Stimulated activated naive CD8-positive, alpha-beta T cell treated with anti-CD3 and anti-CD28 coated beads, Interleukin-15, Interleukin-2, amounts not matched to agents 100 ng/mL and 50 ng/mL, for 24 hours (primary cell): ENCODE measurements at regions not wholly inside any gene's neighbourhood (a gene's known extent, or its start where the extent isn't known, plus 50 kb on each side); places are given as distances from the start of the nearest gene placed in this dataset.

Experiments used
- H3K27ac Mint-ChIP-seq: one replicate; pipeline ENCODE4 v1.8.0; 2021; ENCODE audit warnings: mild to moderate bottlenecking, mixed read lengths
- H3K27me3 Mint-ChIP-seq: one replicate; pipeline ENCODE4 v1.8.0; 2021; ENCODE audit warnings: mixed read lengths
- H3K36me3 Mint-ChIP-seq: one replicate; pipeline ENCODE4 v1.8.0; 2021; ENCODE audit warnings: low read depth, mixed read lengths
- H3K4me1 Mint-ChIP-seq: one replicate; pipeline ENCODE4 v1.8.0; 2021; ENCODE audit warnings: low read depth, mixed read lengths
- H3K4me3 Mint-ChIP-seq: one replicate; pipeline ENCODE4 v1.8.0; 2021; ENCODE audit warnings: mild to moderate bottlenecking, mixed read lengths
- H3K9me3 Mint-ChIP-seq: one replicate; pipeline ENCODE4 v1.8.0; 2021; ENCODE audit warnings: mixed read lengths

- no peaks in the 10 kb centered on the region for H3K36me3 Mint-ChIP-seq
These were observed 152.7 kb downstream of the POLR2M start for GRCh38 chr15:57859130-57859685.

DNA sequence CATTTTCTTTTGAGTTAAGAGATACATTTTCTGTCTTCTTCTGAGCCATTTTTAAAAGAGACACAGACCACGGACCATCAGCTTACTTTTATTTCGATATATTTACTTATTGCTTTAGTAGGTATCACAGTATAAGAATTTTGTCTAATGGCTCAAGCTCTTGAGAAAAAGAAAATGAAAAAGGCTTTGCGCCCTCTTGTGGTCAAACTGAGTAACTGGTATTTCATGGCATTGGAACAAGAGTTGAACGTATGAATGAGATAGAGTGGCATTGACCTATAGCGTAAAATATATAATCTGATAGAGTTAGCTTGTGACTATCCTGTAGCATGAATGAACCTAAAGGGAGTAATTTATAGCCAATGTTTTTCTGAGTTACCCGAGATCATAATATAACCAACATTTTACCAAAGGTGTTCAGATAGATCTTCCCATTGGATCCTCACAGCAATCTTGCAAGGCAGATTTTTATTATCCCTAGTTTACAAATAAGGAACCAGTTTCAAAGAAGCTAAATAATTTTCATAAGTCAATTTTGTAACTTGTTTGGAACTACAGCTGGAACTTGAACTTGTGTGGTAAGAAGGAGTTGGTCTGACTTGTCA, 154.6 kb downstream of the POLR2M start:
- Mint-ChIP-seq H3K36me3 (no peaks in the 10 kb centered on the region), H3K4me3 (no peak overlapping the region), H3K4me1 (no peaks in the 10 kb centered on the region), H3K27ac (no peak overlapping the region), H3K9me3 (no peaks in the 10 kb centered on the region), H3K27me3 (peaks cover 33% of the 10 kb centered on the region)

More at GRCh38 chr15:57859130-57859685, 152.7 kb downstream of the POLR2M start:
- Mint-ChIP-seq H3K4me1 (no peaks in the 10 kb centered on the region), H3K27ac (no peak overlapping the region), H3K4me3 (no peak overlapping the region), H3K9me3 (no peaks in the 10 kb centered on the region), H3K27me3 (peaks cover 31% of the 10 kb centered on the region)

- peaks cover 36% of the 10 kb centered on the region for H3K27me3 Mint-ChIP-seq
- H3K27ac Mint-ChIP-seq: no peak overlapping the region
- H3K36me3 Mint-ChIP-seq: no peaks in the 10 kb centered on the region
- no peak overlapping the region for H3K4me3 Mint-ChIP-seq
- no peaks in the 10 kb centered on the region for H3K4me1 Mint-ChIP-seq
- no peaks in the 10 kb centered on the region for H3K9me3 Mint-ChIP-seq
These were observed 155.5 kb downstream of the POLR2M start for GRCh38 chr15:57861815-57862586.

GRCh38 chr15:57862761-57863160, 156.2 kb downstream of the POLR2M start:
- H3K27ac Mint-ChIP-seq: no peak overlapping the region
- peaks cover 39% of the 10 kb centered on the region for H3K27me3 Mint-ChIP-seq
- H3K9me3 Mint-ChIP-seq: no peaks in the 10 kb centered on the region
- no peak overlapping the region for H3K4me3 Mint-ChIP-seq
- H3K36me3 Mint-ChIP-seq: no peaks in the 10 kb centered on the region
- H3K4me1 Mint-ChIP-seq: no peaks in the 10 kb centered on the region

DNA sequence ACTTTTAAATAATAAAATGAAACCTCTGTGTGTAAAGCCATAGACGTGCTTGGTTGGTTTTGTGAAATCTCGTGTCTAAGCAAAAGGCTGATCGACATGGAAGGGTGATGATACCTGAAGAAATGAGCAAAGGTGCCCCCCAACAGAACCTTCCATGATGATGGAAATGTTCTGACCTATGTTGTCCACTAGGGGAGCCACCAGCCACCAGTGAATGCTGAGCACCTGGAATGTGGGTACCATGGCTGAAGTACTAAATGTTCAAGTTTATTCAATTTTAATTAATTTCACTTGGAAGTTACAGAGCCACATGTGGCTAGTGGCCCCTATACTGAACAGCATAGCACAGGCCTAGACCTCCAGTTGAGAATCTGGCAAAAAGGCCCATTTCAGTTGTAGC, 158.8 kb downstream of the POLR2M start:
- peaks cover 40% of the 10 kb centered on the region for H3K27me3 Mint-ChIP-seq
- no peaks in the 10 kb centered on the region for H3K36me3 Mint-ChIP-seq
- H3K4me3 Mint-ChIP-seq: no peak overlapping the region
- peaks cover 9% of the 10 kb centered on the region for H3K4me1 Mint-ChIP-seq
- no peaks in the 10 kb centered on the region for H3K9me3 Mint-ChIP-seq
- no peak overlapping the region for H3K27ac Mint-ChIP-seq

- Mint-ChIP-seq H3K27ac (no peak overlapping the region), H3K27me3 (peaks cover 46% of the 10 kb centered on the region), H3K36me3 (no peaks in the 10 kb centered on the region), H3K4me1 (peaks cover 9% of the 10 kb centered on the region), H3K4me3 (no peak overlapping the region), H3K9me3 (no peaks in the 10 kb centered on the region)
These were observed 159.7 kb downstream of the POLR2M start for GRCh38 chr15:57866149-57866736.

- Mint-ChIP-seq H3K36me3 (no peaks in the 10 kb centered on the region), H3K4me1 (peaks cover 9% of the 10 kb centered on the region), H3K4me3 (no peak overlapping the region), H3K9me3 (no peaks in the 10 kb centered on the region), H3K27ac (no peak overlapping the region), H3K27me3 (peaks cover 60% of the 10 kb centered on the region)
These were observed 161.7 kb downstream of the POLR2M start for GRCh38 chr15:57867970-57868798.

- peaks cover 10% of the 10 kb centered on the region for H3K9me3 Mint-ChIP-seq
- H3K36me3 Mint-ChIP-seq: no peaks in the 10 kb centered on the region
- H3K27me3 Mint-ChIP-seq: peaks cover 79% of the 10 kb centered on the region
- H3K4me1 Mint-ChIP-seq: peaks cover 9% of the 10 kb centered on the region
- no peak overlapping the region for H3K27ac Mint-ChIP-seq
- no peak overlapping the region for H3K4me3 Mint-ChIP-seq
These were observed 164.2 kb downstream of the POLR2M start for GRCh38 chr15:57870667-57871066.

- H3K9me3 Mint-ChIP-seq: peaks cover 10% of the 10 kb centered on the region
- no peak overlapping the region for H3K27ac Mint-ChIP-seq
- no peaks in the 10 kb centered on the region for H3K36me3 Mint-ChIP-seq
These were observed 165.9 kb downstream of the POLR2M start for GRCh38 chr15:57872281-57873030.

GRCh38 chr15:57873564-57874209, 167.2 kb downstream of the POLR2M start:
- H3K9me3 Mint-ChIP-seq: peaks cover 10% of the 10 kb centered on the region
- H3K27ac Mint-ChIP-seq: no peak overlapping the region
- H3K4me1 Mint-ChIP-seq: no peaks in the 10 kb centered on the region
- no peaks in the 10 kb centered on the region for H3K36me3 Mint-ChIP-seq
- H3K4me3 Mint-ChIP-seq: no peak overlapping the region
- peaks cover 78% of the 10 kb centered on the region for H3K27me3 Mint-ChIP-seq

More at GRCh38 chr15:57872281-57873030, 165.9 kb downstream of the POLR2M start:
- H3K4me3 Mint-ChIP-seq: no peak overlapping the region
- peaks cover 9% of the 10 kb centered on the region for H3K4me1 Mint-ChIP-seq
- peaks cover 76% of the 10 kb centered on the region for H3K27me3 Mint-ChIP-seq

DNA sequence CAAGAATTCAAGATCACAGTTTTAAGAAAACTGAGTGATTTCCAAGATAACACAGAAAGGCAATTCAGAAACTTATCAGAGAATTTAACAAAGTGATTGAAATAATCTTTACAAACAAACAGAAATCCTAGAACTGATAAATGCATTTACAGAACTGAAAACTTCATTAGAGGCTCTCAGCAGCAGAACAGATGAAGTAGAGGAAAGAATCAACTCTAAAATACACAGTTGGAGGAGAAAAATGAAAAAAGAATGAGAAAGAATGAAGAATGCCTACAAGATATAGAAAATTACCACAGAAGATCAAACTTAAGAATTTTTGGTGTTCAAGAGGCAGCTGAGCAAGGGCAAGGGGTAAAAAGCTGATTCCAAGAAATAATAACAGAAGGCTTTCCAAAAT, 168.8 kb downstream of the POLR2M start:
- Mint-ChIP-seq H3K4me3 (no peak overlapping the region), H3K9me3 (peaks cover 10% of the 10 kb centered on the region), H3K4me1 (no peaks in the 10 kb centered on the region), H3K27me3 (peaks cover 64% of the 10 kb centered on the region), H3K36me3 (no peaks in the 10 kb centered on the region), H3K27ac (no peak overlapping the region)

DNA sequence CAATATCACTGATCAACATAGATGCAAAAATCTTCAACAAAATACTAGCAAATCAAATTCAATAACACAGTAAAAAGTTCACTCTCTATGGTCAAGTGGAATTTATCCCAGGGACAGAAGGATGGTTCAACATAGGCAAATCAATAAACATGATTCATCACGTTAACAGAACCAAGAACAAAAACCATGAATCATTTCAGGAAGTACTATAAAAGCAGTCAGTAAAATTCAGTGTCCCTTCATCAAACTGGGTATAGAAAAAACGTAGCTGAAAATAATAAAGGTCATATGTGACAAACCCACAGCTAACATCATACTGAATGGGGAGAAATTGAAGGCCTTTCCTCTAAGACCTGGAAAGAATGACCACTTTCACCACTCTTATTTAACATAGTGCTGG, 172.1 kb downstream of the POLR2M start:
- Mint-ChIP-seq H3K9me3 (peaks cover 10% of the 10 kb centered on the region), H3K4me3 (no peak overlapping the region), H3K27ac (no peak overlapping the region), H3K36me3 (no peaks in the 10 kb centered on the region), H3K27me3 (peaks cover 39% of the 10 kb centered on the region), H3K4me1 (no peaks in the 10 kb centered on the region)

DNA sequence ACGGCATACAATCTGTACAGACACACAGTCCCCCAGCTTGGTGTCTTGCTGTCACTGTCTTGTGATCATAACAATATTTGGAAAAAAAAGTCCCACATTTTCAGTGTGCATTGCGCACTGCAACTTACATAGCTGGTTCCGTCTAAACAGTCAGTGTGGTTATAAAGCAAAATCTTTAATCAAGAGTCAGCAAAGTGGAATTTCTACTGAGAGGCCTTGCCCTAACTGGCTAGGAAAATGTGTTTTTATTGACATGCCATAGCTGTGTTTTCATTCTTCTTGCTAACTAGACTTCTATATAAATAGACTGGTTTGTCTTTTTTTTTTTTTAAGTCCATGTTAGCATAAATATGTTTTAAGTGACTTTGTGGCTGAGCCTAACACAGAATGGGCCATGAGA, 174.8 kb downstream of the POLR2M start:
- no peak overlapping the region for H3K27ac Mint-ChIP-seq
- H3K9me3 Mint-ChIP-seq: no peaks in the 10 kb centered on the region
- no peaks in the 10 kb centered on the region for H3K36me3 Mint-ChIP-seq
- no peak overlapping the region for H3K4me3 Mint-ChIP-seq
- peaks cover 34% of the 10 kb centered on the region for H3K27me3 Mint-ChIP-seq
- H3K4me1 Mint-ChIP-seq: no peaks in the 10 kb centered on the region

DNA sequence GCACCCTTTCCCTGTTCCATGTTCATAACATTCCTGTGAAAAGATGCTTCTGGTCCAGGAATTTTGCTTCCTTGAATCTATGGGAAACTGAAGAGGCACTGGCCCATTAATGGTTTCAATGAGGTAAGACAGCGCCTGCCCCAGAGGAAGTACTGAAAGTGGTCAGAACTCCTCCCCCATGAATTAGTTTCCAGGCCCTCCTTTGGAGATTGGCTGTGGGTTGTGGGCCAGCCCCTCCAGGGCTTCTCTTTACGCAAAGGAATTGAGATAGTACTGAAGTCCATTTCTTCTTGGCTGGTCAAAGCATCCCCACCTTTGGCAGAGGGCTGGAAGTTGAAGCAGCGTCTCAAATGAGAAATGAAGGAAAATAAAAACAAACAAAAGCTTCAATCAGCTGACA, 175.5 kb downstream of the POLR2M start:
- no peaks in the 10 kb centered on the region for H3K4me1 Mint-ChIP-seq
- H3K4me3 Mint-ChIP-seq: no peak overlapping the region
- peaks cover 29% of the 10 kb centered on the region for H3K27me3 Mint-ChIP-seq
- H3K9me3 Mint-ChIP-seq: no peaks in the 10 kb centered on the region
- H3K27ac Mint-ChIP-seq: no peak overlapping the region
- no peaks in the 10 kb centered on the region for H3K36me3 Mint-ChIP-seq
